OCI-LY1 (cell line): ENCODE measurements at regions not wholly inside any gene's neighbourhood (a gene's known extent, or its start where the extent isn't known, plus 50 kb on each side); places are given as distances from the start of the nearest gene placed in this dataset.

Experiments used
- CTCF ChIP-seq: fragments of 200-600 bp; sonication (generic), shearing (Covaris generic); IDR thresholded peaks from 2 replicates; pipeline ENCODE4 v1.5.1; 2017; ENCODE audit warnings: mild to moderate bottlenecking, antibody characterized with exemption, low read length, moderate library complexity, mixed read lengths
- EZH2 ChIP-seq: fragments of 200-600 bp; sonication (generic), shearing (Covaris generic); IDR thresholded peaks from 2 replicates; pipeline ENCODE4 v1.8.0; 2017; ENCODE audit warnings: borderline replicate concordance, mixed run types, mild to moderate bottlenecking, antibody characterized with exemption, low read length, moderate library complexity, mixed read lengths

GRCh38 chr13:62040806-62041205 lies 625.2 kb upstream of the PCDH20 start:
- TF ChIP-seq EZH2 (no peak), CTCF (no peak)
